Muscle layer of colon (tissue), 2 donors: ENCODE measurements at regions not wholly inside any gene's neighbourhood (a gene's known extent, or its start where the extent isn't known, plus 50 kb on each side); places are given as distances from the start of the nearest gene placed in this dataset.

Experiments used
- H3K27ac ChIP-seq: one replicate; pipeline ENCODE4 v1.7.0; 2013; ENCODE audit warnings: low read depth, mild to moderate bottlenecking, low read length, moderate library complexity
- H3K27me3 ChIP-seq, 2 donors: one replicate each; pipeline ENCODE4 v1.7.0; 2013; ENCODE audit warnings: low read length in 2 of 2, mild to moderate bottlenecking in 2 of 2; ENCODE audit not compliant: insufficient read depth in 2 of 2, control insufficient read depth in 1 of 2
- H3K36me3 ChIP-seq: one replicate; pipeline ENCODE4 v1.7.0; 2013; ENCODE audit warnings: mild to moderate bottlenecking, low read length; ENCODE audit not compliant: insufficient read depth
- H3K4me1 ChIP-seq: one replicate; pipeline ENCODE4 v1.7.0; 2013; ENCODE audit warnings: mild to moderate bottlenecking, low read length; ENCODE audit not compliant: insufficient read depth
- H3K4me3 ChIP-seq, 2 donors: one replicate each; pipeline ENCODE4 v1.7.0; 2013; ENCODE audit warnings: low read length in 2 of 2, low read depth in 1 of 2, mild to moderate bottlenecking in 1 of 2, moderate library complexity in 1 of 2
- H3K9ac ChIP-seq: one replicate; pipeline ENCODE4 v1.7.0; 2013; ENCODE audit warnings: low read length
- H3K9me3 ChIP-seq: one replicate; pipeline ENCODE4 v1.7.0; 2013; ENCODE audit warnings: mild to moderate bottlenecking, low read length
- donor health status: abdominal sarcoma.
- donor health status: Adenocarcinoma of cecum.

DNA sequence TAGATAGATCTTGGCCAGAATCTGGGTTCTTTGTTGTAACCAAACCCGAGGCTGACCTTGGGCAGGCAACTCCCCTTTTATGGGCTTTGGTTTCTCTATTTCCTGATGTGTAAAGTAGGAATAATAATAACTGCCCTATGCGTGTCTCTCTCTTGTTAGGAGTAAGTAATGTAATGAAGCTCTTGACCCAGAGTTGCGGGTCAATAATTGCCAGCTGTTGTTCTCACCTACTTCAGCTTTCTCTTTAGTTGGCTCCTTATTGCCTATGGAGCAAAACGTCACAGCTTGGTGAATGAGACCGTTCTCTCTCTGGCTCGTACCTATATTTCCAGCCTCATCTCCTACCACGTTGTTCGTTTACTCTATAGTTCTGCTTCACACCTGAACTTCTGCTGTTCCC lies 56.6 kb upstream of the KIRREL3 start:
- H3K9ac ChIP-seq: no peak overlapping the region
- no peaks in the 10 kb centered on the region for H3K4me1 ChIP-seq
- peaks cover 0 to under 1% of the 10 kb centered on the region in 2 donors for H3K27me3 ChIP-seq
- H3K9me3 ChIP-seq: no peaks in the 10 kb centered on the region
- no peak overlapping the region for H3K4me3 ChIP-seq
- no peak overlapping the region for H3K27ac ChIP-seq
- no peaks in the 10 kb centered on the region for H3K36me3 ChIP-seq

DNA sequence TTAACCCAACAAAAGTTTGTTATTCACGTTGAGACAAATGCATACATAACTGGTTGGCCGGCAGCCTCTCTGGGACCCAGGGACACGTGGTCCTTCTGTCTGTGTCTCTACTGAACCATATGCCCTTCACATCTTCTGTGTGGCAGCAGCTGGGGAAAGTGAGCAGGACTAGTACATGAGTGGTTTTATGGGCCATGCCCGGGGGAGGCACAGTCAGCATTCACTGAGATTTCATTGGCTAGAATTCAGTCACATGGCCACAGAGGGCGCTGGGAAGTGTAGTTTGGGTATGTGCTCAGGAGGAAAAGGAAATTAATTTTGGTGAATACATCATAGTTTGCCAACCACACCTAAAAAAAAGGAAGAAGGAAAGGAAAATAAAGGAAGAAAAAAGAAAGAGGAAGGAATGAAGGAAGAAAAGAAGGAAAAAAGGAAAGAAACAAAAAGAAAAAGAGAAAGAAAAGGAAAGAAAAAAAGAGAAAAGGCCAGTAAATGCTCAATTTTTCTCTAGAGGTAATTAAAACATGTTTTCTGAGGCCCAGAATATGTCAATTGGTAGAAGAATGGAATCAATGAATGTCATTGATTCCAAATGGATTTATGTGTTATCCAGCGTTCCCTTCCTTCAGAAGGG lies 55.9 kb upstream of the KIRREL3 start:
- no peaks in the 10 kb centered on the region for H3K36me3 ChIP-seq
- H3K4me1 ChIP-seq: no peaks in the 10 kb centered on the region
- H3K4me3 ChIP-seq: no peak overlapping the region
- no peak overlapping the region for H3K9ac ChIP-seq
- H3K27ac ChIP-seq: no peak overlapping the region
- peaks cover 0 to 3% of the 10 kb centered on the region in 2 donors for H3K27me3 ChIP-seq
- no peaks in the 10 kb centered on the region for H3K9me3 ChIP-seq

DNA sequence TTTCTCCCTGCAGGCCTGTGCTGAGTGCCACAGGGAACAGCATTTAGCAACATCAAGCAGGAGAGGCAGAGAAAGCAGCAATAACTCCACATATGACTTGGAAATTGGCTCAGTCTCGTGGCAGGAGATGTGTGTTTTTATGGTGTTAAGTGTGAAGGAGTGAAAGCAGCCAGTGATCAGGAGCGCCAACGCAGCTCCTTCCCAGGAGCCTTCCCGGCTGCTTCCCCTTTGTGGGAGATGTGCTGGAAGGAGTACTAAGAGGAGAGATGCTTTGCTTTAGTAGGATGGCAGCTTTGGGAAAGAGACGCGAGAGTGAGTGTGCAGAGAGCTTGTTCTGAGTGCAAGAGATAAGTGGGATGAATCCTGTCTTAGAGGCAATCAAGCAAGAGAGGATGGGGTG lies 54.7 kb upstream of the KIRREL3 start:
- Histone ChIP-seq H3K9me3 (no peaks in the 10 kb centered on the region), H3K36me3 (no peaks in the 10 kb centered on the region), H3K27ac (no peak overlapping the region), H3K4me3 (no peak overlapping the region), H3K4me1 (no peaks in the 10 kb centered on the region), H3K9ac (no peak overlapping the region), H3K27me3 (peaks cover 0 to 3% of the 10 kb centered on the region in 2 donors)

DNA sequence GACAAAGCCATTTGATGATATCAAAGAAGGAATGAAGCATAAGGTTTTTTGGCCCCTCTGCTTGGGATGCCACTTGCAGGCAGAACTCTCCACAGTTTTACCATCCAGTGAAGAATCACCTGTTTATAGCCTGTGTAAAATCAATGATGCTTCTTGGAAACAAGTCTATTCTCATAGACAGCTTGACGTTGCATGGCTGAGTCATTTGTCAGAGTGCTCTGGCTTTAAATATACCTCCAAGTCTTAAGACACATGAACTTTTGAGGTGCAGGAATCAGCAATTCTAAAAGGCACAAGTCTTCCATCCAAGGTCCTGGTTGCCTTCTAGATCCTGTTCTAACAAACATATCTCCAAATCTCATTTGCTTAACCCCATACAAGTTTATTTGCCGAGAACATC lies 53.6 kb upstream of the KIRREL3 start:
- H3K27ac ChIP-seq: no peak overlapping the region
- no peaks in the 10 kb centered on the region for H3K4me1 ChIP-seq
- H3K4me3 ChIP-seq: no peak overlapping the region

DNA sequence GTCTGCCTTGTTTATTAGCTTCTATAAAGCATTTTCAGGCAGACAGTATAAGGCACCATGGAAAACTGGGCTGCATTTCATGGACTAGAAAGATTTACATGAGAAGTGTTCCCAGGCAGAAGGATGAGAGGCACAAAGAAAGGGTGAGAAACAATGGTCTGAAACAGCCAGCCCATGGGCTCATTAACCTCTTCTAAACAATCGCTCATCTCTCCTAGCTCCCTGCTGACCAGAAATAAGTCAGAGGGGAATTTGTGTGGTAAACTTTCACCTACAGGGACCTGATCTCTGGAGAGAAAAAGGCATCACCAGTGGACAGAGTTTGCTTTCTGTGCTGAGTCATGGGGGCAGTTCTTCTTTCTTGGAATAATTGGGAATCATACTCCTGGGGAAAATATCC lies 51.8 kb upstream of the KIRREL3 start:
- Histone ChIP-seq H3K27me3 (peaks cover 0 to 3% of the 10 kb centered on the region in 2 donors), H3K9ac (no peak overlapping the region), H3K9me3 (no peaks in the 10 kb centered on the region), H3K27ac (no peak overlapping the region), H3K36me3 (no peaks in the 10 kb centered on the region), H3K4me3 (no peak overlapping the region), H3K4me1 (no peaks in the 10 kb centered on the region)

More for the DNA sequence above, 53.6 kb upstream of the KIRREL3 start:
- peaks cover 0 to 3% of the 10 kb centered on the region in 2 donors for H3K27me3 ChIP-seq
- no peaks in the 10 kb centered on the region for H3K9me3 ChIP-seq
- H3K36me3 ChIP-seq: no peaks in the 10 kb centered on the region
- no peak overlapping the region for H3K9ac ChIP-seq
